Heart left ventricle (tissue), 16 donors: ENCODE measurements at regions not wholly inside any gene's neighbourhood (a gene's known extent, or its start where the extent isn't known, plus 50 kb on each side); places are given as distances from the start of the nearest gene placed in this dataset.
A peak's percentile ranks its signal among the peaks of the same experiment; 100 is the strongest.

Experiments
- ATAC-seq, 4 donors: fragments of 200-7000 bp; cut with Tn5 transposase; one replicate each; pipeline ENCODE4 v1.9.1; 2020 to 2022; ENCODE audit warnings: moderate library complexity in 4 of 4, mild to moderate bottlenecking in 3 of 4, moderate number of reproducible peaks in 1 of 4
- DNase-seq, 5 donors: peaks; one replicate each; pipeline ENCODE4 v3.0.0-alpha.2; 2020
- H3K27ac ChIP-seq, 12 donors: fragments of 200-600 bp; sonication (generic) in 4 of 12; one replicate each; pipeline versions ENCODE4 v1.5.0 to v1.8.0; 2016 to 2022; ENCODE audit warnings: mild to moderate bottlenecking in 2 of 12
- H3K27me3 ChIP-seq, 9 donors: fragments of 200-600 bp; sonication (generic) in 2 of 9; one replicate each; pipeline versions ENCODE4 v1.5.1 to v1.8.0; 2016 to 2022; ENCODE audit warnings: mild to moderate bottlenecking in 3 of 9
- H3K36me3 ChIP-seq, 9 donors: fragments of 200-600 bp; sonication (generic) in 2 of 9; one replicate each; pipeline versions ENCODE4 v1.5.0 to v1.8.0; 2018 to 2022; ENCODE audit warnings: mild to moderate bottlenecking in 2 of 9
- H3K4me1 ChIP-seq, 12 donors: fragments of 200-600 bp; sonication (generic) in 4 of 12; one replicate each; pipeline versions ENCODE4 v1.5.0 to v1.8.0; 2016 to 2022; ENCODE audit warnings: mild to moderate bottlenecking in 3 of 12
- H3K4me3 ChIP-seq, 12 donors: fragments of 200-600 bp; sonication (generic) in 4 of 12; one replicate each; pipeline versions ENCODE4 v1.5.0 to v1.8.0; 2017 to 2022; ENCODE audit warnings: mild to moderate bottlenecking in 9 of 12, moderate library complexity in 4 of 12
- H3K9me3 ChIP-seq, 12 donors: fragments of 200-600 bp; sonication (generic) in 4 of 12; one replicate each; pipeline versions ENCODE4 v1.5.0 to v1.8.0; 2016 to 2022; ENCODE audit warnings: mild to moderate bottlenecking in 1 of 12
- CTCF ChIP-seq, 12 donors: fragments of 200-600 bp; sonication (generic) in 4 of 12; IDR thresholded peaks; one replicate each; pipeline versions ENCODE4 v1.5.0 to v1.8.0; 2018 to 2022; ENCODE audit warnings: antibody characterized with exemption in 12 of 12, mild to moderate bottlenecking in 5 of 12
- POLR2A ChIP-seq, 2 donors: fragments of 450-650 bp; IDR thresholded peaks; one replicate each; pipeline ENCODE4 v1.6.1; 2017; ENCODE audit warnings: antibody characterized with exemption in 2 of 2, mild to moderate bottlenecking in 2 of 2, moderate library complexity in 2 of 2
- WGBS, 4 donors: extraction: QIAGEN DNeasy Blood & Tissue Kit in 2 of 4; methylation state at CpG; one replicate each; pipeline versions ENCODE4 v1.1.5 to v1.1.7; 2013 to 2018; 5-methylcytosine and 5-hydroxymethylcytosine counted together
- intact Hi-C, 10 donors: fragments of 100-400 bp; cut with DNase I; formaldehyde crosslinking; loops; one replicate each; pipeline versions ENCODE4 v1.11.1 to v1.14.2; 2022
- donor health status: ischemic (EF 13 %, LVEDD 7.1; RV severe dilation, severe dysfunction).
- donor health status: healthy with polysubstance abuse.
- donor health status: DM: no; HTN: yes; CAD: no.
- donor health status: DM: no; HTN: no; CAD: no.
- donor health status: ischemic (EF 25% LVEDD 6.9; RV normal size, moderate dysfunction).
- donor health status: ischemic (EF 25% LVEDD 5.7; RV mildly dilated, moderate dysfunction).
- donor health status: healthy.
- donor health status: DM: yes; HTN: yes; CAD: no.
- donor health status: ischemic (EF 35%, LVEDD 5.7; RV mildly dilated, moderate dysfunction).
- donor health status: nonischemic (EF 11% LVEDD 7.7; RV severe dilation, severe dysfunction).
- donor health status: DM: yes; HTN: yes; CAD: no.
- donor health status: PGD.
- donor health status: ischemic (EF 29% LVEDD 5.4; RV normal size, mild dysfunction).
- donor health status: nonischemic (EF 23%, LVEDD 6.1; RV moderate dilation, normal function).

- DNase-seq: peak; percentile 72 to 89 (median 80)
- H3K27me3 ChIP-seq: peaks cover 0 to 15% (median 0%) of the 10 kb centered on the region in 9 donors
- peaks cover 0 to 5% (median 0%) of the 10 kb centered on the region in 12 donors for H3K9me3 ChIP-seq
- 14 to 22% (median 18%) methylated on average over 25 of the region's 25 CpGs for WGBS, 4 donors
- peak; percentile 81 to 95 (median 90) for ATAC-seq
- TF ChIP-seq POLR2A (IDR thresholded peaks at IDR 0.05) (no peak), CTCF (IDR thresholded peaks at IDR 0.05) (peak; percentile 86 to 95 (median 92))
- no peaks in the 10 kb centered on the region for H3K36me3 ChIP-seq
- no peak overlapping the region for H3K27ac ChIP-seq
- peaks cover 0 to 12% (median 0%) of the 10 kb centered on the region in 12 donors for H3K4me1 ChIP-seq
- intact Hi-C loops: loop anchor here in 2 of 10 donors (5.0 kb wide), 1 partner anchor 159 kb away; no protein-coding TSS in a partner anchor
- peak overlapping the region in 9 of 12 donors; percentile 13 to 45 (median 34) for H3K4me3 ChIP-seq
Observed at GRCh38 chr11:123261345-123262106, 66.5 kb upstream of the CLMP start.

- H3K27me3 ChIP-seq: peaks cover 0 to 15% (median 0%) of the 10 kb centered on the region in 9 donors
- no peak for TF ChIP-seq CTCF (IDR thresholded peaks at IDR 0.05)
- TF ChIP-seq POLR2A (IDR thresholded peaks at IDR 0.05): no peak
- WGBS, 4 donors: 74 to 82% (median 80%) methylated on average over 4 of the region's 4 CpGs
- no peak overlapping the region for H3K4me3 ChIP-seq
- intact Hi-C loops: loop anchor here in 2 of 10 donors (5.0 kb wide), 1 partner anchor 158 kb away; no protein-coding TSS in a partner anchor
- no peak for DNase-seq
- H3K27ac ChIP-seq: no peak overlapping the region
- ATAC-seq: no peak
- no peaks in the 10 kb centered on the region for H3K36me3 ChIP-seq
- H3K9me3 ChIP-seq: peaks cover 0 to 5% (median 0%) of the 10 kb centered on the region in 12 donors
- H3K4me1 ChIP-seq: peaks cover 0 to 12% (median 0%) of the 10 kb centered on the region in 12 donors
Observed at GRCh38 chr11:123260511-123261211, 65.6 kb upstream of the CLMP start.

- no peak overlapping the region for H3K27ac ChIP-seq
- intact Hi-C loops: no loop called here
- H3K27me3 ChIP-seq: peaks cover 0 to 8% (median 0%) of the 10 kb centered on the region in 9 donors
- 38 to 92% (median 58%) methylated on average over 2 of the region's 2 CpGs for WGBS, 4 donors
- peaks cover 0 to 12% (median 0%) of the 10 kb centered on the region in 12 donors for H3K4me1 ChIP-seq
- DNase-seq (no peak), ATAC-seq (no peak)
- H3K36me3 ChIP-seq: no peaks in the 10 kb centered on the region
- TF ChIP-seq CTCF (IDR thresholded peaks at IDR 0.05): no peak
- no peak for TF ChIP-seq POLR2A (IDR thresholded peaks at IDR 0.05)
- H3K4me3 ChIP-seq: no peak overlapping the region
- peaks cover 0 to 5% (median 0%) of the 10 kb centered on the region in 12 donors for H3K9me3 ChIP-seq
Observed at GRCh38 chr11:123258877-123259276, 63.8 kb upstream of the CLMP start.

- WGBS, 4 donors: 93 to 96% (median 95%) methylated on average over 5 of the region's 5 CpGs
- no peaks in the 10 kb centered on the region for H3K36me3 ChIP-seq
- no peak overlapping the region for H3K4me3 ChIP-seq
- DNase-seq: no peak
- intact Hi-C loops: no loop called here
- H3K9me3 ChIP-seq: peaks cover 0 to 5% (median 0%) of the 10 kb centered on the region in 12 donors
- H3K27me3 ChIP-seq: peaks cover 0 to 5% (median 0%) of the 10 kb centered on the region in 9 donors
- TF ChIP-seq CTCF (IDR thresholded peaks at IDR 0.05) (no peak), POLR2A (IDR thresholded peaks at IDR 0.05) (no peak)
- H3K4me1 ChIP-seq: peaks cover 0 to 12% (median 0%) of the 10 kb centered on the region in 12 donors
- H3K27ac ChIP-seq: no peak overlapping the region
- no peak for ATAC-seq
Observed at GRCh38 chr11:123257370-123257769, 62.3 kb upstream of the CLMP start.
